ENCODE measurements at regions not wholly inside any gene's neighbourhood (a gene's known extent, or its start where the extent isn't known, plus 50 kb on each side); places are given as distances from the start of the nearest gene placed in this dataset.
"Not testable (repeated sequence)": the region's sequence is repeated elsewhere in the genome, so short reads cannot be mapped to it uniquely, and the experiment has no call there.

- DNase-seq (ENCODE audit: low read depth), result no peak
Observed at GRCh38 chr14:28120391-28120790, 646.2 kb upstream of the FOXG1 start.

- no peak for DNase-seq (ENCODE audit: low read depth)
Observed at GRCh38 chr14:28121512-28122297, 644.9 kb upstream of the FOXG1 start.

GRCh38 chr14:28130610-28131284 lies 635.8 kb upstream of the FOXG1 start:
- DNase-seq (ENCODE audit: low read depth), result no peak

DNA sequence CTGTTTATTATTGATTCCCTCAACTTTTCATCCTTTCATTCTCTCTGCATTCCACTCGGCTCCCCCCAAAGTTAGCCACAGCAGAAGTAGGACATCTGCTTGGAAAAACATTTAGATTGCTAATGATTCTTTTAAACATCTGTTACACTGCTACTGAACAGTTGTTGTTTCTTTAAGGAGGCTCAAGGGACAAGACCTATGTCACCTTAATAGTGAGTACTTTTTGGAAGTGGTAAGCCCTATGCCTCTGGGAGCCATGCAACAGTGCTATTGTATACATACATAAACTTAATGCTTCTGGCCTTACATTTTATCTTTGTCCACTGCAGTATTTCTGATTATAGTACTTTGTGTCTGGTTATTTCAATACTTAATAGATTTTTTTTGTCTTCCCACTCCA lies 628.2 kb upstream of the FOXG1 start:
- DNase-seq (ENCODE audit: low read depth), result no peak

DNA sequence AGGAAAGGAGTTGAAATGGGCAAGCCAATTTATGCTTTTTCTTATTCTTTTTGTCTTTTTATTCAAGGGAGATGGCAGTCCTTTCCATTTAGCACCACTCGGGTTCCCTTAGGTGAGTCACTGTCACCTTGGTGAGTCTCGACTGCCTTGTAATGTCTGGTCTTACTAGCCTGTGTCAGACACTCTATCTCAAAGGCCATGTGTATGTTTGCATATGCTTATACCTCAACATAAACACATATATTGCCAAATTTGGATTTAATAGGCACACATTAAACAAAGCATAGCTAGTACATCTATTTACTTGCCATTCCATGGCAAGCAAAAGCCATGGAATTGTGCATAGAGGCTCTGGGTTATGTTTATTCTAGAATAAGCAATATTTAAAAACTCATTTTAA lies 624.9 kb upstream of the FOXG1 start:
- DNase-seq (ENCODE audit: low read depth), result no peak

DNA sequence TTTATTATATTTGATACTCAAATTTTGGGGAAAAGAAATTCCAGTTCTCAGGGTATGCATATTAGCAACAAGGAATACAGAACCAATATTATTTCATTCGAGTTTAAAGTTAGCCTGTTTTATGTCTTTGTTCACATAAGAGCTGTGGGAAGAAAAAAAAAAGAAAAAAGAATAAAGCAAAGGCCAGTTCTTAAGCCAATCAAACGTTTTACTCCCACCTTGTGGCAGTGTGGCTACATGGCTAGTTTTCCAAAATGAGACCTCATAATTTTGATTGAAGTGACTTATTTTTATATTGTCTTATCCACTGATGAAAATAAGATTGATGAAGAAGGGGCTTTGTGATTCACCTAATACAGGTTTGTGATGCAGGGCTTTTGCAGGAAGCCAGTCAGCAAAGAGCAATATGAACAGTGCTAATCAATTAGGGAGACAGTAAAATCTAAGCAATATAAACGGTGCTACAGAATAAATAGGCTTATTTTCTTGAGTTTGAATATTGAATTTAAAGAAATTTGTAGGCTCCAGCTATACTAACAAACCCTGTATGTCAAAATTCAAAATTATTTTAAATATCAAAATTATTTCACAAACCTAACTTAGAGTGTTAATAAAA lies 624.1 kb upstream of the FOXG1 start:
- DNase-seq (ENCODE audit: low read depth), result no peak

DNA sequence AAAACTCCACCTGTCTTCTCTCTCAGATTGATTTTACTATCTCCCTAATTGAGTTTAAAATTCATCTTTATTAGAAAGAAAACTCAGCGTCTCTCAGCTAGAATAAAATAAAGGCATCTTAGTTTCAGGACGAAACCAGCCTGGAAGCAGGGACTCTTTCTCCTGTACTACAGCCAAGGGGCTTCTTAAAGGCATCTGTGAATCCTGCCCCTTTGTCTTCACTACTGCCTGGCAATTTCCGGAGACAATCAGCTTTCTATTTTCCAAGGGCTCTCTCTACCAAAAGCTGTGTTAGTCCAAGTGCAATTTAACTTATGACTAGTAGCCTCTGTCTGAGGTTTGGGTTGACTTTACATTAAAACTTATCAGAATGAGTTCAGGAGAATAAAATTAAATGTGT lies 623.3 kb upstream of the FOXG1 start:
- DNase-seq (ENCODE audit: low read depth), result no peak

GRCh38 chr14:28151926-28152325 lies 614.7 kb upstream of the FOXG1 start:
- DNase-seq (ENCODE audit: low read depth), result no peak

DNA sequence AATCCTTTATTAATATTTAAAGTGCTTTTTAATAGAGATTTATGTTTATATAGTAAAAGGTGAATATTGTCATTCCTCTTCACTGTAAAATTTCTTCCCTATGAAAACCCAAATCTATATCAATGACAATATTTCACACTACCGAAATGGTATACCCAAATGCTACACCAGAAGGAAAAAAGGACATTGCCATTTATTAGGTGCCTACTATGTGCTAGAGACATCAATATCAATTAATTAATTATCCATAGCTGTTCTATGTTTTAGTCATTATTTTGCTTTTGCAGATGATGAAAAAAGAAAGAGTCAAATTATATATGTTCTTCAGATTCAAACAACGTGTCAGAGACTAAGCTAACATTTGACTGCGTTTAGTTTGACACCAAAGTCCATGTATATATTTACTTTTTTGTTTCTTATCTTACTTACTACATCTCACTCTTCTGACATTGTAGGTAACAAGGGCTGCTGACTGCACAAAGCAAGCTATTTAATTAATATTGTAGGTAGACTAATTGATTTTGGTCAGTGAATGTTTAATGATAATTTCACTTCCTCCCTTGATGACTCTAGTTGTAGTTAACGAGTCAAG lies 614.0 kb upstream of the FOXG1 start:
- no peak for DNase-seq (ENCODE audit: low read depth)

DNA sequence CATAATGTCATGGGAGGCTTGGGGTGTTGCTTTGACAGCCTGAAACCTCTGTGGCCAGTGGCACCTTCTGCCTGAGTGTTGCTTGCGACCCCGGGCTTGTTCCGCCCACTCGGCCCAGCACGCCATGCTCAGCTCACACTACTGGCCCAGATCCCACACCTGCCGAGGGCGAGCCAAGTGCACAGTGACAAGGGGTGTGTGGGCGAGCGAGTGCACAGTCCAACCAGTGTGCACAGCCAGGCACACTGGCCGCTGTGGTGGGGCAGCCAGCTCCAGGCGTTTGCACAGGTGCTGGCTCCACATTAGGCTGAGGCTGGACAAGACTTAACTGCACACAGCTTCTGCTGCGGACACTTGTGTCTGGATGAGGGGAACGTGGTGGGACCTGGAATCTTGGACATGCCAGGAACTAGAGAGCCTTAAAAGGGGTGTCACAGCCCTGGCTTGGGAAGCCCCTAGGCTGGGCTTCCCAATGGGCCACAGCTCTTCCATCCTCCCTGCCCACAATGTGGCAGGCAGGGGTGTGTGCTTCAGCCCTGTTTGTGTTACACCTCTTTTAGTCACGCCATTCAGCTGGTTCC lies 609.2 kb upstream of the FOXG1 start:
- DNase-seq (ENCODE audit: low read depth), result no peak

GRCh38 chr14:28157887-28158791 lies 608.4 kb upstream of the FOXG1 start:
- DNase-seq (ENCODE audit: low read depth), result no peak

DNA sequence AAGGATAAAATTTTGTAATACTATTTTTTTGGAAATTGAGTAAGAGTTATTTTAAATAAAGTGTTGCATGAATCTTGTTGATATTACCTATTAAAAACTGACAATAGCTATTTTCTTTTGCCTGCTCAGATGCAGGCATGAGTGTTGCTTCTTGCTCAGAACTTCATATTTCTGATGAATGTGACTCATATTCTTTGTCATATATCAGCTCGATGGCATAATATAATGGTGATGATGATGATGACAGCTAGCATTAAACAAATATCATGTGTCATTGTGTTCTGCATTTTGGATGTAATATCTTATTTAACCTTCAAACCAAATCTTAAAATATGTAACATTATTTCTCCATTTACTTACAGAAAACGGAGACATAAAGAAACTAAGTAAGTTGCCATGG lies 605.5 kb upstream of the FOXG1 start:
- DNase-seq (ENCODE audit: low read depth), result no peak

GRCh38 chr14:28163233-28163632 lies 603.4 kb upstream of the FOXG1 start:
- no peak for DNase-seq (ENCODE audit: low read depth)

DNA sequence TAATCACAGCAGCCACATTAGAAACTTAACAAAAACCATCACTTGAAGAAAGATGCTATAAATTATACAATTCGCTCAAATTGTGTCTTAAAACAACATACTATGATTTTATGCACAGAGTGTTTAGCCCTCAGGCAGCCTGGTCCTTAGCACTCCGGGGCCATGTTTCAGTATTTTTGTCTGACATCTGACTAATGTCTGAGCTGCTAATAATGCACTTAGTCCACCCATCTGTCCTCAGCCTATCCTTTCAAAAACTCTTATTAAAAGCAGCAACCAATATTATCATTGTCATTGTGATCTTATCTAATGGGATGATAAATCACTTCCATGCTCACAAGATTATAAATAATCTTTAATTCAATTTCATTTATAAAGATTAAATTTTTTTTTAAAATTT lies 602.7 kb upstream of the FOXG1 start:
- no peak for DNase-seq (ENCODE audit: low read depth)

- DNase-seq (ENCODE audit: low read depth), result not testable (repeated sequence)
Observed at GRCh38 chr14:28187902-28188830, 578.4 kb upstream of the FOXG1 start.

DNA sequence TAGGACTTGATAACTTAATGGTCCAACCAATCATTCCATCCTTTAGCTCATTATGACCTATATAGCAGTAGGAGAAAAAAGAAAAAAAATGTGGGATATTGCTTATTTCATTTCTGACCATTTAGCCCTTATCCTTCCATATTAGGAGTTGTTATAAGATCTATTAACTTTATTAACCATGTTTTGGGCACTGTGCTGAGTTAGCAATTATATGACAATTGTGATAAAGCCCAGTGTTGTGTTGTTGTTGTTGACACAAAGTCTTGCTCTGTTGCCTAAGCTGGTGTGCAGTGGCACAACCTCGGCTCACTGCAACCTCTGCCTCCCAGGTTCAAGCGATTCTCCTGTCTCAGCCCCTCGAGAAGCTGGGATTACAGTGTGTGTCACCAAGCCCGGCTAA lies 569.7 kb upstream of the FOXG1 start:
- DNase-seq (ENCODE audit: low read depth), result no peak

DNA sequence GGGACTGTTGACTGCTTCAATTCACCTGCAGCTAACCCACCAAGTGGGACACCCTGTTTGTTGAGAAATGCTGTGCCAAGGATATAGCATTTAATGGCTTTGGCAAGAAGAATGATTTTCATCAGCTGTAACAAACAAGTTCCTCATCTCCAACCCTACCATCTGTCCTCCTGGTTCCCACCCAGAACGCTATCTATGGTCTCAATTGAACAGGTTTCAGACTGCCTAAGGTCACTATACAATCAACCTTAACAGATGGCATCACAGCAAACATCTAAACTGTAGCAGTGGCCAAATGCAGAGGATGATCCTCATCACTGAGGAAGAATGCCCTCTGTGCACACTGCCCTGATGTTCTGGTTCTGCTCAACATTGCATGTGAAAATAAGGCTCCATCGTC lies 546.2 kb upstream of the FOXG1 start:
- DNase-seq (ENCODE audit: low read depth), result no peak

DNA sequence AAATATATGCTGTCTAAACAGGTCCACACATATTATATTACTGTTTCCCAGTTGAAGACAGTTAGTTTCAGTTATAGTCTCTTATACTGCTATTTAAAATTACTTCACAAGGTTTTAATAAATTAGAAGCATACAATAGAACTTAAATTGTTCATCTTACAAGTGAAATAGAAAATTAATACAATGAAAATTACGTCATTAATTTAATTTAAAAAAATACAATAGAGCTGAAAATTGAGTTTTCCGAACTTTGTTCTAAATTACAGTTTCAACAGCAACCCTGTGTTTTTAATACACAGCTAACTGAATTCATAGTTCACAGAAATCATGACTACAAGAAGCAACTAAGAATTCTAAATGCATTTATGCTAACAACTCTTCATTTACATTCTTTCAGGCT lies 525.7 kb upstream of the FOXG1 start:
- DNase-seq (ENCODE audit: low read depth), result no peak

DNA sequence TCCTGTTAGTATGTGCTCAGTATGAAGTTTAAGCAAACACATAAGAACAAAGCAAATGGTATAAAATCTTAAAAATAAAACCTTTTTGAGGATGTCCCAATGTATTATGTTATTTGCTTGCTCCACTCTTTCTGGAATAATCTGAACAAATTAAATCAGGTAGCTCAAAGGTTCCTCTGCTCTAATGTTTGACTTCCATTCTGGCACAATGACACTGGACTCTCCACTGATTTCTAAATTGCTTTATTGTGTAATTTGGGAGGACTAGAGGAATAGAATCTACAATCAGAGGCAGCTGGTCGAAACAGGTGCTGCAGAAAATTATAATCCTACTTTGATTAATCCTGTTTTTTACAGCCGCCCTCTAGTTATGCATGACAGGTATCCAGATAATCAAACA lies 523.7 kb upstream of the FOXG1 start:
- no peak for DNase-seq (ENCODE audit: low read depth)

GRCh38 chr14:28243600-28243999 lies 523.0 kb upstream of the FOXG1 start:
- no peak for DNase-seq (ENCODE audit: low read depth)
